Endothelial cell of hepatic sinusoid (primary cell): ENCODE measurements at regions not wholly inside any gene's neighbourhood (a gene's known extent, or its start where the extent isn't known, plus 50 kb on each side); places are given as distances from the start of the nearest gene placed in this dataset.

ENCODE experiments used
- in situ Hi-C: cut with HindIII; loops from 2 replicates; pipeline ENCODE4 v1.10.0; 2017; ENCODE audit warnings: low sequenced_read_pairs

DNA sequence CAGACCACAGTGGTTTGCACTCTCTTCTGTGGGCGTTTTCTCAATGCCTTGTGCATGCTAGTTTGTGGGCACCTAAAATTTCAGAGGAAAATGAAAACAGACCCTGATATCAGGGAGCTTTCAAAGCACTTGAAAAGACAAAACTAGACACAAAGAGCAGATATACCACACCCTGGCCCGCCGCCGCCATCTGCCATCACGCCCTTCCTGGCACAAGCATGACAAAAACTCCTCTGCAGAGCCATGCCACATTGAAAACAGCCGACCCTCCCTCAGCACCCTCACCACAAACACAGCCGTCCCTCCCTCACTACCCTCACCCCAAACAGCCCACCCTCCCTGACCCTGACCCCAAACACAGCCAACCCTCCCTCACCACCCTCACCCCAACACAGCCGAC, 84.8 kb upstream of the RAB6C start:
- in situ Hi-C loops = no loop called here

DNA sequence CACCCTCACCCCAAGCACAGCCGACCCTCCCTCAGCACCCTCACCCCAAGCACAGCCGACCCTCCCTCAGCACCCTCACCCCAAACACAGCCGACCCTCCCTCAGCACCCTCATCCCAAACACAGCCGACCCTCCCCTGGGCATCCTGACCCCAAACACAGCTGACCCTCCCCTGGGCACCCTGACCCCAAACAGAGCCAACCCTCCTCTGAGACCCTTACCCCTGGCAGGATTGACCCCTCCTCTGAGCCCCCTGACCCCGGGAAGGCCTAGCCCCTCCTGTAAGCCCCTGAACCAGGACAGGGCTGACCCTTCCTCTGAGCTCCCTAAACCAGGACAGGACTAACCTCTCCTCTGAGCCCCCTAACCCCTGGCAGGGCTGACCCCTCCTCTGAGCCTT, 84.4 kb upstream of the RAB6C start:
- in situ Hi-C loops = no loop called here

DNA sequence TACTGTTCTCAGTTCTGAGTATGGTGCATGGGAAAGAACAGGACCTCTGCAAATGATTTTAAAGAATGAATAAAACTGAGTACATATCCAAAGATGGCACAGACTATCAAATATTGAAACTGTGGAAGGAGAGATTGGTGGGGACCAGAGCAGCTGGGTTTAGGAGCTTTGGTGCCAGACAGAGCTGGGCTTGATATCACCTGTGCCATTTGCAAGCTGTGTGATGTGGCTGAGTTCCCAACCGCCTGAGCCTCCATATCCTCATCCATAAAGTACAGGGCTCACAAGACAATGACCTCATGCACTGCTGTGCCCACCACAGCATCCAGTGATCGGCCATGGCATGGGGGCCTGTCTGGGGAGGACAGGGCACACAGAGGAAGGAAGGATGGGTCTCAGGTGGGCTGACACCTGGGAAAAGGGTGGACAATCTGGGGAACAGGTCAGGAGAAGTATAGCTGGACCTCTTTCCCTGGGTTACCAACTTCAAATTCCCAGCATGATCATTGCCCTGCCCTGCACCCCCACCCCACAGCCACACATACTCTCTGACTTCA, 83.9 kb upstream of the RAB6C start:
- in situ Hi-C loops = no loop called here

DNA sequence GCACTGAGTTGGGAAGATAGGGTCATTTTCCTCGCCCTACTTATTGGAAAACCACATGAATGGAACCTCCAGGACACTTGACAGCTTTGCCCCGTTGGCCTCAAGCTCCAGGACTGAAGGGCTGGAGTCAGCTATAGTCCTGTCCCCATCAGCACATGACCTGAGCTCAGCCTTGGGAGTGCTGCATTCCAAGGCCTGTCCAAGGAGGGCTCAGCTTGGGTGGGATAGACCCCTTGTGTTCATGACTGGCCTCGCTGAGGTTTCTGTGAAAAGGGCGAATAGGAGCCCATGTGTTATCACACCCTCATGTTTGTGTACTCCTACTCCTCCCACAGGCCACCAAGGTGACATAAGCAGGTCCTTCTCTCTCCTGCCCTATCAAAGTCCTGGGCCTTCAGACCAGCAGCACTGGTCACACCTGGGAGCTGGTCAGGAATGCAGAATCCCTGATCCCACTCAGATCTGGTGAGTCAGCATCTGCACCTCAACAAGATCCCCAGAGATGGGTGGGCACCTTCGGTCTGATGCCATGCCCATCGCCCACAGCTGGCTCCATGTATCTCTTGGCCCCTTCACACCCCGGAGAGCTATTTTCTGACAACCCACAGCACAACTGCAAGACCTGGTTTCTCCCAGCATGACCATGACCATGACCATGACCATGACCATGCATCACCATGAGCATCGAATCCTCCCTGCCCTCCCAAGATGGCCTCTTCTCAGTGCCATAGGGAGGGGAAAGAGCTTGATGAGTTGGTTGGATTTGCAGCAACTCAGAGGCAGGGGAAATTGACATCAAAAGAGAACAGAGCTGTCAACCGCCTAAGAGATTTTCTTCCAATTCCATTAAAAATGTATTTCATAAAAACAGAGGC, 83.0 kb upstream of the RAB6C start:
- in situ Hi-C loops = no loop called here

DNA sequence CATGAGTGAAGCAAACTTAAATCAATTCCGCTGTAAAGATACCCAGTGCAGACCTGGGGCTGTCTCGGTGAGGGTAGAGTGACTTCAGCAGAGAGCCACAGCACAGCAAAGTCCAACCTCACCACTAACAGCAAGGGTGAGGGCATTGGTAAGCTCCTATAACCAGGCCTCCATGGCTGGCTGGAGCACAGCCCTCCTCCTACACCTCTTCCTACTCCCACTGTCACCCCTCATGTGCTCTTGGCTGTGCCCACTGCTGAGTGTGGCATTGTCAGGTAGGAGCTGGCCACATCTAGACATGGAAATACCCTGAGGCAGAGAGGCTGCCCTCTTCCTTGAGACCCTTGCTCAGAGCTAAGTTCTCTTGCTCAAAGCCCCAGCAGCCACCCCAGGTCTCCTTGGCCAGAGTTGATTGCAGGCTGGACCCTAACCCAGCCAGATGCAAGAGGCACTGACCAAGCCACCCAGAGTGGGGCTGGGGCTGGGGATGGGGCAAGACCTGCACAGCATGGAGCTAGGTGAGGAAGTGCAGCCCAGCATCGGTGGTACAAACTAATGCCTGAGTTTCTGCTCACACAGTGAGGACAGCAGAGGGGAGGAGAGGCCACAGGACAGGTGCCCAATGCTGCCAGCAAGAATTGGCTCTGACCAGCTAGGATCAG, 77.6 kb upstream of the RAB6C start:
- in situ Hi-C loops = no loop called here

DNA sequence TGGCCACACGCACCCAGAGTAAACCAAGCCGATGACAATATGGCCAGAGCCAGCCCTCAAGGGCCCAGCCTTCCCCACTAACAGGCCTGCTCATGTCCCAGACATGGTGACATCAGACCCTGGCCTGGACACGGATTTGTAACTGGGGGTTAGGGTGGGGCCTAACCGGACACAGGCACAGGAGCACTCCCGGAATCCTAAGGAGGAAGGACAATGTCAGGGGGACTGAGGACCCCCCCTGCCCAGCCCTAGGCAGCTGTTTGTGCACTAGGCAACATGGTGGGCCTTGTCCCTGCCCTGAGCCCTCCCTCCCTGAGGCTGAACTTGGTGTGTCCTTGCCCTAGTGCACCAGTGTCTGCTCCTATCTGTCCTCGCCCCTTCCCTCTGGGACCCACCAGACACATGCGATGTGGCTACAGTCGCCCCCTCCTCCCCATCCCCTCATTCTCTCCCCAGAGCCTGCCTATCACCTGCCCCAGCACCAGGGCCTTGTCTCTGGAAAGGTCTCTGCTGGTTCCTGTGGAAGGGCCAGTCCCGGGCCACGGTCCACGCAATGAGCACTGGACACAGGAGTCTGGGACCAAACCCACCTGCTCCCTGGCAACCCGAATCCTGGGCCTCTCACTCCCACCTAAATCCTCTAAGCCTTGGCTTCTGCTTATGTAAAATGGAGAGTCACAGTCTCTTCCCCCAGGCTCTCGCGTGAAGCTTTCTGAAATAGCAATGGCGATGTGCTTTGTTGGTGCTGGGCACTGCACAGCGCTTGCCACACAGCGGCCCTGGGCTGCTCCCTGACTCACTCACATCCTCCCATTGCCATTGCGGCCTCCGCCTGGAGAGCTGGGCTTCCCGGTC, 76.5 kb upstream of the RAB6C start:
- in situ Hi-C loops = no loop called here

DNA sequence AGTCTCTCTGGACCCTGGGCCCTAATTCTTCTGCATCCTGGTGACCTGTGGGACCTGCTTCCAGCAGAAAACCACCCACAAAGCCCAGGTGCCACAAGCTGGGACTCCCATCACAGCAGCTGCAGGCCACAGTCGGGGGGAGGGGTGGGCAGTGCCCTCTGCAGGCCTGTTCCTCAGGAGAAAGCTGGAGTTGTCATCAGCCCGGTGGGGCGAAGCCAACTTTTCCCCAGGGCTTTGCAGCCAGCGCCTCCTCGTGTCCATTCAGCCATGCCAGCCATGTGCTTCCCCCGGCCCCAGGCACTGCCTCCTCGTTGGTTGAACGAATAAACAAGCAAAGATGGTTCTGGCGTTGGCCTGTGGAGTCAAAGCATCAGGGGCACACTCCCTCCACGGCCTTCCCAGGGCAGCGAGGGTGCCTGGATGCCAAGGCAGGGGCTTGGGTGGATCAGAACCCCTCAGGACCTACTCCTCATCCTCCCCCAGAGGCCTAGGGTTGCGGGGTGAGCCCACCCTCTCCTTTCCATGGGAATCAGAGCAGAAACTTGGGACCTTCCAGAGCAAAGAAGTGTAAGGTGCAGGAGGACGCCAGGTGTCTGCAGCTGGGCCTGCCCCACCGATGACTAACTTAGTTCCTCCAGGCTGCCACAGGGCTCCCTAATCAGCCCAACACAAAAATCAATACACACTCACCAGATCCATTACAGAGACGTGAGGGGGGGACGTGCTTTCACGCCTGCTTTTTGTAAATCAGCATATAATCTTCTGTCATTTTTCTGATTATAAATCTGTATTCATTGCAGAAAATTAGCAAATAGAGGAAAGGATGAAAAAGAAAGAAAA, 75.7 kb upstream of the RAB6C start:
- in situ Hi-C loops = no loop called here

DNA sequence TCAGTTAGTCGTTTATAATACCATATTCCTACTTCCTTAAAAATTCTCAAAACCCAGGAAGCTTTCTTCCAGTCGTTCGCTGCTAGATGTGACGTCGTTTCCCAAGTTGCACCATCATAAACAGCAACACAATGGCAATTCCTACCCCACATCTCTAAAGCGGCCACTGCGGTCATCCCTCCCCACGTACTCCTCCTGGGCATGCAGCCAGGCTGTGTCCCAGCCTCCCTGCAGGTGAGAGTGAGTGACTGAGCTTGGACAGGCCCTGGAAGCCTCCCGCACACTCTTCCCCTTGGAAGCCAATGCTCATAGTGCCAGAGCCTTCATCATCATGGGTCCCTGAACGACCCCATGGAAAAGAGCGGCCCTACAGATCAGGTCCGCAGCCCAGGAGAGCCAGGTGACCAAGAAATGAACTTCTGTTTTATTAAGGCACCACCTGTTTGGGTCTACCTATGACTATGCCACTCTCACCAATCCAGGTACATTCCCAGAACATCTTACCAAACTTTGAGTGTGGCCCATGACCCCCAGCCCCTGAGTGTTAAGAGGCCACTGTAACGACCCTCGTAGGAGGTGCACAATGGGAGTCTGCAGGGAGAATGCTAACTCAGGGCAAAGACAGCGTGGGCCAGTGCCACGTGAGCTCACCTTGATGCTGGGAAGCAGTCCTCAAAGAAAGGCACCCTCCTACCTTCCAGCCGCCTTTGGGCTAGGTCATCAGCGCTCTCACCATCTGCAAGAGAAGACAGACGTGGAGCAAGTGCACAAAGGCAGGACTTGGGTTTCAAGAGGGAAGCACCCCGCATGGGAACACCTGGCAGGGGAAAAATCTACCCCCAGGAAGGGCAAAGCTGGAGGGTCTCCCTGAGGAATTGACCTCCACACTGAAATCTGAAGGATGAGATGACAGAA, 74.7 kb upstream of the RAB6C start:
- in situ Hi-C loops = no loop called here

DNA sequence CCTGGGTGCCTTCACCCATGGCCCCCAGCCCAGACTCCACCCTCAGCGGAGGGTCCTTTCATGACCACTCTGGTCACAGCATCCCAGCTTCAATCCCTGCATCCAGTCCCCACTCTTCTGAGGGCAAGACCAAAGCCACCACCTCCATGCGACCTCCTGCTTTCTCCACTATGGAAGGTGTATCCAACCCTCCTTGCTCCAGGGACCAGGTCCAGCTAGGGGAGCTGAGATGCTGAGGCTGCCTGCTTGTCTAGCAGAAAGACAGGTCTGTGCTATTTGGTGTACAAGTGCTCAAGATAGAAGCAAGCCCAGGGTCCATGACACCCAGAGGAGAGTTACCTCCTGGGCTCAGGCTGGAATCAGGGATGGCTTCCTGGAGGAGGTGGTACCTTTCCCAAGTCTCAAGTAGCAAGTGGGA, 73.8 kb upstream of the RAB6C start:
- in situ Hi-C loops = no loop called here

DNA sequence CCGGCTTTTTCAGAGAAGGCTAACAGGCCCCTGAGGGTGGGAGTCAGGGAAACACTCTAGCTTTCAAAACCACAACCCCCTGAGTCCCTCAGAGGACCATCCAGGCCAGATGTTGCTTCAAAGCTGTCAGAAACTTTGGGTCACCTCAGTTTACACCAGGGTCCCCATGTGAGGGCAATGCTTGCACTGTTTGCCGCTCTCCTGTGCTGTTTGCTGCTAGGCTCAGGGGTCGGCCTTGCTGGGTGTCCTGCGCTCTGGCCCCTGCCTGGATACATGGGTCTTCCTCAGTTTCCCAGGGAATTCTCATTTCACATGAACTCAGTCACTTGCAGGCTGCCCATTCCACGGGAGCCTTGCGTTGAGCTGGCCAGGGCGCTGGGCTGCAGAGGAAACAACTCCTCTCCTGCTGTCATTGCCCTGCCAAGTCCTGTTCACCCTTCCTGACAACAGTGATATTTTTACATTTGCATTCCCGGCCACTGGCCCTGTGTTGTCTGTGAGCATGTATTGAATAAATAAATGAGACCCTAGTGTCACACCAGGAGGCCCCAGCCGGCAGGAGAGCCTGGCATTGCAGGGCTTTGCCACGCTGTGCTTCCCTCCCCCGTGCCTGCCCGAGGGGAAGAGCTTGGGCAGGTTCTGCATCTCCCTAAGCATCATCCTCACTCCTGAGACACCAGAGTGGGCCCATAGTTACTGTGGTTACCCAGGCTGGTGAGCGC, 73.2 kb upstream of the RAB6C start:
- in situ Hi-C loops = no loop called here

DNA sequence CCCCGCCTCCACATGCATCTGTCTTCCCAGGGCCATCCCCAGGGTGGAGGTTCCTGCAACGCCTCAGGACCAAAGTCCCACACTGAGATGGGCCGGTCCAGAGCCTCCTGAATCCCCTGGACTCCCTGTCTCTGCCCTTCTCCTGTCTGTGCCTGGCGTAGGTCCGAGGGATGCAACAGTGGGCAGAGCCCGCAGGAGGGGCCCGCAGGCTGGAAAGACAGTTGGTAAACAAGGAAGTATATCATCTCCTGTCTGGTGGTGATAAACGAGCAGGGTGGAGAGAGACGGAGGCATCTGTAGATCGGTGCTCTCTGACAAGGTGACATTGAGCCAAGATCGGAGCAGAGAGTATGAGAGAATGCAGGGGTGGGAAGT, 72.6 kb upstream of the RAB6C start:
- in situ Hi-C loops = no loop called here

DNA sequence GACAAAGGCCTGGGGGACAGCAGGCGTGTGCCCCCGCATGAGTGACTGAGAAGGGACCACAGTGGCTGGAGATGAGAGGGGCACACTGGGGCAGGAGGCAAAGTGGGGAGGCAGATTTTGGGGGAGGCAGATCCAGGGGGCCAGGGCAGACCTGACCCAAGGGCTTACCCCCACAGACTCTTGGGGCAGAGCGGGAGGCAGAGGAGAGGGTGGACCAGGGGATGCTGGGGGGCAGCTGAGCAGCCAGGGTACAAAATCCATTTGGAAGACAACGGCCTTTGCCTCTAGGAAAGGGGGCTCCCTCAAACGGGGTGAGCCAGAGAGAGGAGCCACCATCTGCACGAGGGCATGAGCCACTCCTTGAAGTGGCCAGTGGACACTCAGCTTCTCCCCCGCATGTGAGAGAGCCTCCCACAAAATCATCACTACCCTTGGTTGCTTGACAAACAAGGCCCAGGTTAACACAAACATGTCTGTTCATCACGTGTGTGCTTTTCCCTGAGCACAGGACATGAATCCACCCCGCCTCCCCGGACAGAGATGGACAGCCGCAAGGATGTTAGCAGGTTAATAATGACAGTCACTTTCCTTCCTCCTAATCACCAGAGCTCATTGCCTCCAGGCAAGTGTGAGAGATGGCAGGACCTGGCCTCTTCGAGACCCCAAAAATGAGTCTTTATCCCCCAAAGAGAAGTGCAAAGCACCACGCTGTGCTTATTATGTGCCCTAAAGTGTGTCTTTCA, 72.0 kb upstream of the RAB6C start:
- in situ Hi-C loops = no loop called here

DNA sequence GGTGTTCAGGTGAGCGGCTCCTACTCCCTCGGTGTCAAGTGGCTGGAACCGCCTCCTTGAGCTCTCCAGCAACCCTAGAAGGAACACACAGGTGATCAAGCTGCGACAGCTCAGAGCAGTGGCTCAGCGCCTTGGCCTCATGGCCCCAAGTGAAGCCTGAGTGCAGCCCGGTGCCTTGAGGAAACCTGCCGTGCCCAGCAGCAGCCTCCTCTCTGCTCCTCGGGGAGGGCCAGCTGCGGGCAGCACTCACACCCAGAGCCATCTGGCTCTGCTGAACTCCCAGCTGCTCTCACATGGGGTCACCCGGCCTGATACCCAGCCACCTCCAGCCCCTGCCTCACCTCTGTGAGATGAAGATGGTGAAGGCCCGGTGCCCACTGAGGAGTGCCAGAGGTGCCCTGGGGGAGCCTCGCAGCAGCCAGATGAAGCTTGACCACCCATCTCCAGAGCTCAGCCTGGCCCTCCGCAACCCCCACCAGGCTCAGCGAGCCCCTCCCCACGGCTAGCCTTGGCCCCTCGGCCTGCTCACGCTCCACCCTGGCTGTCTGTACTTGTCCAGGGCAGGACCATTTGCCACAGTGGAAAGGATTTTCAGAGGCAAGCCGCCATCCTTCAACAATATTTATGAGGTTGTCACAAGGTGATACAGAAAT, 70.6 kb upstream of the RAB6C start:
- in situ Hi-C loops = no loop called here

DNA sequence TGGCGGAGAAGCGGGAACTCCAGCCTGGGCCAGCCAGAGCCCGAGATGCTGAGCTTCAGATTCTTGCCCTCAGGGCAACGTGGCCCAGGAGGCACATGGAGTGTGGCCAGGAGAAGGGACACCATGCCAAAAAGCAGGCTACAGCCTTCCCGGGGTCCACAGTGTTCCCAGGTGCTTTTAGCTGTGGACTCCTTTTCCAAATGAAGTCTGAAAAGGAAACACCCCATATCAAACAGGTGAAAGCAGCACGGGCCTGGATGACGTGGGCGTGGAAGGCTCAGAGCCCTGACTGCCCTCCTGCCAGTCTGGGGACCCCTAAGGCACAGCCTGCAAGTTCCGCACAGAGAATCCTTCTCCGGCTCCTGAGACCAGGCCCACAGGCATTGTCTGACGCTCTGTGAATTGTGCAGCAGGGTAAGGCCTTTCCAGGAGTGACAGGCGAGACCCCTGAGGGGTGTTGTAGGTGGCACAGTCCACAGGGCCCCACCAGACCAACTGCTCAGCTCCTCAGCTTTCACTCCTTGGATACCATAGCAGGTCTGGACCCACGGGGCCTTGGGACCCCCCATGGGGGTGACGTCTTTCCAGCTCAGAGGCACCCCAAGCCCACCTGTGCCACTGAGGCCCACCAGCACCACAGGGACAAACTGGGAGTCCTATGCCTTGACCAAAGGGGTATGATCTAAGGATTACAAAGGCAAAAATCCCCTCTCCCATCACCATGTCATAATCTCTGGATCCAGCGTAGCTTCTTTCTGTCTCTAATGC, 69.6 kb upstream of the RAB6C start:
- in situ Hi-C loops = no loop called here

DNA sequence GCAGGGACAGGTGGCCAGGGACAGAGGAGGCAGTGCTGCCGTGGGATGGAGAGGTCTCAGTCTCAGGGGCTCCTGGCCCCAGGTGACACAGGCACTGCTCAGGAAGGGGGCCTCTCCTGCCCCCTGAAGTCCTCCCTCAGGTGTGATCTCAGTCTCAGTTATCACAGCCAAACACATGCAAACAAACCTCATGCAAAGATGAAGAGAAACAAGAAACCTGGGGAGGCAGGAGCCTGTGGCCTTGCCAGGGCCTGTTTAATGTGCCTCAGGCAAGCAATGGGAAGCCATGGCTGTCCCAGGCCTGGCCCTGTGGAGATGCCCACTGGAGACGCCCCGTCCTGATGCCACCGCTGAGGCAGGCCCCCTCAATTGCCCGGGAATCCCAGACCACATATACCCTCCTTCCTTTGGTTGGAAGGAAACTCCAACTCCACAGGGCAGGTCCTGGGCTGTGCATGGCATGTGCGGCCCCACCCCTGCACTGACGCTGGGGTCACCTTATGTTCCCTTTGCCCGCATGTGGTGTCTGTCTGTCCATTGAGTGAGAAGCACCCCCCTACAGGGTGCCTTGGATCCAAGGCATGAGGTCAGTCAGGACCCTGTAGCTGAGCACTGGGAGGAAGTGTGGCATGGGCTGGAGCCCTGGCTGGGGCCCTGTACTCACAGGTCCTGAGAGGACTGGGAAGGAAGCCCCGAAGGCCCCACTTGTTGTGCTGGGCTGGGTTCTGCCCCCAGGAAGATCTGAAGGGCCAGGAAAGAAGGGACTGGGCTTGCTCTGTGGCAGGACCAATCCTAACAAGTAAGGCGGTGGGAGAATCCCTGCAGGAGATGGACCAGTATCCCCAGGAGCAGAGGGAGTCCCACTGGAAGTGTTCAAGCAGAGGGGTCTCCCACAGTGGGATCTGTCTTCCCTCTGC, 68.8 kb upstream of the RAB6C start:
- in situ Hi-C loops = no loop called here
